Esophagus muscularis mucosa (tissue), 4 donors: ENCODE measurements at regions not wholly inside any gene's neighbourhood (a gene's known extent, or its start where the extent isn't known, plus 50 kb on each side); places are given as distances from the start of the nearest gene placed in this dataset.

Experiments used
- EP300 ChIP-seq: sonication (generic); formaldehyde crosslinking; IDR thresholded peaks from one replicate; pipeline ENCODE4 v1.6.1; 2017; ENCODE audit warnings: antibody characterized with exemption
- POLR2A ChIP-seq: fragments of 450-650 bp; IDR thresholded peaks from one replicate; pipeline ENCODE4 v1.6.1; 2017; ENCODE audit warnings: antibody characterized with exemption, moderate library complexity, mild to moderate bottlenecking, low read depth
- POLR2AphosphoS5 ChIP-seq, 2 donors: sonication (generic); formaldehyde crosslinking; IDR thresholded peaks; one replicate each; pipeline ENCODE4 v1.6.1; 2017; ENCODE audit warnings: antibody characterized with exemption in 2 of 2
- TF ChIP-seq, protein P1 (sequence below), 3 experiments: fragments of 200-600 bp in 2 of 3; fragments of 450-650 bp in 1 of 3; sonication (generic) in 2 of 3; IDR thresholded peaks; one replicate each; pipeline ENCODE4 v1.5.1; 2017 to 2019; ENCODE audit warnings: antibody characterized with exemption in 3 of 3, mild to moderate bottlenecking in 2 of 3, moderate library complexity in 1 of 3

DNA sequence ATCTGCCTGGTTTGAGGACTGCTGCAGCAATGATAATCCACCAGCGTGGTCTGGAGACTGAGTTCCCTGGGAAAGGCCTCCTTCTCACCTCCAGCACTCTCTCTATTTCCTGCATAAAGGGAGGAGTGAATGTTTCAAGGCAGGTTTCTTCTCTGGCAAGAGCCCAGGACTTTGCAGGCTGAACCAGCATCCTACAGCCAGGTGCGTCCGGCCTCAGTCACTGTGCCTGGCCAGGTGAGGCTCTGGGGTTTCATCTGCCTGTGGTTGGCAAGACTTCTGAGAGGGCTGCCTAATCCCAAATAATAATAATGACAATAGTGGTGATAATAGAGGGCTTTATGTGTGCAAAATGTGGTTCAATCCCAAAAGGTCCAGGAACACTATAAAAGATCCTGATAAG lies 269.0 kb upstream of the TBC1D5 start:
- TF ChIP-seq, protein P1, sequence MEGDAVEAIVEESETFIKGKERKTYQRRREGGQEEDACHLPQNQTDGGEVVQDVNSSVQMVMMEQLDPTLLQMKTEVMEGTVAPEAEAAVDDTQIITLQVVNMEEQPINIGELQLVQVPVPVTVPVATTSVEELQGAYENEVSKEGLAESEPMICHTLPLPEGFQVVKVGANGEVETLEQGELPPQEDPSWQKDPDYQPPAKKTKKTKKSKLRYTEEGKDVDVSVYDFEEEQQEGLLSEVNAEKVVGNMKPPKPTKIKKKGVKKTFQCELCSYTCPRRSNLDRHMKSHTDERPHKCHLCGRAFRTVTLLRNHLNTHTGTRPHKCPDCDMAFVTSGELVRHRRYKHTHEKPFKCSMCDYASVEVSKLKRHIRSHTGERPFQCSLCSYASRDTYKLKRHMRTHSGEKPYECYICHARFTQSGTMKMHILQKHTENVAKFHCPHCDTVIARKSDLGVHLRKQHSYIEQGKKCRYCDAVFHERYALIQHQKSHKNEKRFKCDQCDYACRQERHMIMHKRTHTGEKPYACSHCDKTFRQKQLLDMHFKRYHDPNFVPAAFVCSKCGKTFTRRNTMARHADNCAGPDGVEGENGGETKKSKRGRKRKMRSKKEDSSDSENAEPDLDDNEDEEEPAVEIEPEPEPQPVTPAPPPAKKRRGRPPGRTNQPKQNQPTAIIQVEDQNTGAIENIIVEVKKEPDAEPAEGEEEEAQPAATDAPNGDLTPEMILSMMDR (IDR thresholded peaks at IDR 0.05): no peak
- TF ChIP-seq POLR2A (no peak), POLR2AphosphoS5 (IDR thresholded peaks at IDR 0.05) (no peak), EP300 (no peak)
